Neural cell (in vitro differentiated cells): ENCODE measurements at regions not wholly inside any gene's neighbourhood (a gene's known extent, or its start where the extent isn't known, plus 50 kb on each side); places are given as distances from the start of the nearest gene placed in this dataset.

Experiments
- CTCF ChIP-seq: fragments of 450-650 bp; IDR thresholded peaks from 2 replicates; pipeline ENCODE4 v1.5.1; 2014; ENCODE audit warnings: antibody characterized with exemption, mild to moderate bottlenecking, moderate library complexity; ENCODE audit not compliant: poor library complexity, severe bottlenecking
- MXI1 ChIP-seq: fragments of 450-650 bp; conservative IDR thresholded peaks from 2 replicates; pipeline ENCODE4 v1.6.1; 2014; ENCODE audit warnings: antibody characterized with exemption, mild to moderate bottlenecking; ENCODE audit not compliant: poor library complexity, severe bottlenecking

- no peak for TF ChIP-seq CTCF
- TF ChIP-seq MXI1 = no peak
Measured at GRCh38 chr20:62542862-62543261, 67.1 kb upstream of the GATA5 start.
